BLaER1 treated with 17β-estradiol and CSF1 and Interleukin-3, amounts not matched to agents 10 nM and 100 nM (cell line): ENCODE measurements at regions not wholly inside any gene's neighbourhood (a gene's known extent, or its start where the extent isn't known, plus 50 kb on each side); places are given as distances from the start of the nearest gene placed in this dataset.
"Not testable (repeated sequence)": the region's sequence is repeated elsewhere in the genome, so short reads cannot be mapped to it uniquely, and the experiment has no call there.

Experiments
- H3K27ac ChIP-seq, 11 experiments: shearing (Covaris generic); formaldehyde crosslinking; 2 replicates each; pipeline ENCODE4 v1.8.1; 2022
- H3K27me3 ChIP-seq, 11 experiments: shearing (Covaris generic); formaldehyde crosslinking; 2 replicates each; pipeline ENCODE4 v1.8.1; 2022
- H3K36me3 ChIP-seq, 11 experiments: shearing (Covaris generic); formaldehyde crosslinking; 2 replicates each; pipeline ENCODE4 v1.8.1; 2022
- H3K4me1 ChIP-seq, 10 experiments: shearing (Covaris generic); formaldehyde crosslinking; 2 replicates each; pipeline ENCODE4 v1.8.1; 2022
- H3K4me2 ChIP-seq, 11 experiments: shearing (Covaris generic); formaldehyde crosslinking; 2 replicates each; pipeline ENCODE4 v1.8.1; 2022
- H3K4me3 ChIP-seq, 10 experiments: shearing (Covaris generic); formaldehyde crosslinking; 2 replicates each; pipeline ENCODE4 v1.8.1; 2022
- H3K9ac ChIP-seq, 11 experiments: shearing (Covaris generic); formaldehyde crosslinking; 2 replicates each; pipeline ENCODE4 v1.8.1; 2022
- H3K9me3 ChIP-seq, 11 experiments: shearing (Covaris generic); formaldehyde crosslinking; replicated peaks in 1 of 11; 2 replicates each; pipeline ENCODE4 v1.8.1; 2022
- H4K20me1 ChIP-seq, 11 experiments: shearing (Covaris generic); formaldehyde crosslinking; 2 replicates each; pipeline ENCODE4 v1.8.1; 2022
- Cebpa-rat ChIP-seq, 11 experiments: shearing (Covaris generic); IDR thresholded peaks; 2 replicates each; pipeline ENCODE4 v1.8.1; 2022

DNA sequence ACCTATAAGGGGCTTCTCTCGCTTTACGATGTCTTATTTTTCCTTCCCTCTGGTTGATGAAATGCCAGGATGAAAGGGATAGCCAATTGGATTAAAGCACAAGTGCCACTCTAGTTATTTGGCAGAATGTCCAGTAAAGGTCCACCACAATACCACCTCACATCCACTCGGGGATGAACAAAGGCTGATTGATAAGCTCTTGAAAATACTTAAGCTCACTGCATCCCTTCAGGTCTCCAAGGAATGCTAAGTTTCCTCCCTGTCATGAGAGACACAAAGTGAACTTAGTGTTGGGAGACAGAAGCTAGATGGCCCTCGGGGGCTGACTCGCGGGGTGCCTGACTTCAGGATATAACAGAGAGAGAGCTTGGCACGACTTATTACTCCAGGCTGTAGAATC lies 185.9 kb upstream of the ZNF644 start:
- not testable (repeated sequence) for H3K36me3 ChIP-seq, H3K9me3 ChIP-seq, H4K20me1 ChIP-seq, H3K9ac ChIP-seq, H3K4me1 ChIP-seq, H3K4me3 ChIP-seq, H3K4me2 ChIP-seq, H3K27me3 ChIP-seq, H3K27ac ChIP-seq

DNA sequence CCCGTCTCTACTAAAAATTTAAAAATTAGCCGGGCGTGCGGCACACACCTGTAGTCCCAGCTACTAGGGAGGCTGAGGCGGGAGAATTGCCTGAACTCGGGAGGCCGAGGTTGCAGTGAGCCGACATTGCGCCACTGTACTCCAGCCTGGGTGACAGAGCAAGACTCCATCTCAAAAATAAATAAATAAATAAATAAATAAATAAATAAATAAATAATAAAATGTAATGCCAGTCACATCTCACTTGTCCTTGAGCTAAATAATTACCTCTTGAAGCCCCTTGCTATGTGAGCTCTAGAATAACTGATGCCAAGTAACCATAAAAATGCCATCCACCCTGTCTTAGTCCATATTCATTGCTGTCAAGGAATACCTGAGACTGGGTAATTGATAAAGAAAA lies 182.3 kb upstream of the ZNF644 start:
- not testable (repeated sequence) for H3K4me3 ChIP-seq, H4K20me1 ChIP-seq, H3K9ac ChIP-seq, H3K4me2 ChIP-seq, H3K4me1 ChIP-seq, H3K27ac ChIP-seq, H3K27me3 ChIP-seq, H3K36me3 ChIP-seq, H3K9me3 ChIP-seq

DNA sequence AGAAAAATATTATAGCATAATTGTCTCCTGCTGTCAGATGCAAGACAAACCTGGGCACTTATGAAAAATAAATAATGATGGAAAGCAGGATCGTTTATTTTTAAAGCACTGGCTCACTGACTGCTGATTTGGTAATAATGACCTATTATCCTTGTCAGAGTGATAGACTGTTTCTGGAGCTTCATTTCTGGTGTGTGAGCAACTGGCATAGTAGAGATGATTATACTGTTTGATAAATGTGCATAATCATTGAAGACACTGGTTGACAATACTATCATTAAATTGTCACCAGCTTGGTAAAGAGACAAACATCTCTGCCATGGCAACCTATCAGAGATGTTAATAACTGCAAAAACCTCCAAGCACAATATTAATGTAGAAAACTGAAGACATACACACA lies 179.9 kb upstream of the ZNF644 start:
- Histone ChIP-seq H3K9me3 (no peaks in the 10 kb centered on the region), H3K27me3 (no peaks in the 10 kb centered on the region), H3K27ac (no peak overlapping the region), H3K4me2 (no peak overlapping the region), H4K20me1 (no peaks in the 10 kb centered on the region), H3K4me1 (peaks cover 0 to 6% (median 2%) of the 10 kb centered on the region in 10 experiments; a peak in 7 of 20 replicates), H3K36me3 (no peaks in the 10 kb centered on the region), H3K4me3 (no peak overlapping the region), H3K9ac (no peak overlapping the region)
- TF ChIP-seq Cebpa-rat (IDR thresholded peaks at IDR 0.05) = no peak

DNA sequence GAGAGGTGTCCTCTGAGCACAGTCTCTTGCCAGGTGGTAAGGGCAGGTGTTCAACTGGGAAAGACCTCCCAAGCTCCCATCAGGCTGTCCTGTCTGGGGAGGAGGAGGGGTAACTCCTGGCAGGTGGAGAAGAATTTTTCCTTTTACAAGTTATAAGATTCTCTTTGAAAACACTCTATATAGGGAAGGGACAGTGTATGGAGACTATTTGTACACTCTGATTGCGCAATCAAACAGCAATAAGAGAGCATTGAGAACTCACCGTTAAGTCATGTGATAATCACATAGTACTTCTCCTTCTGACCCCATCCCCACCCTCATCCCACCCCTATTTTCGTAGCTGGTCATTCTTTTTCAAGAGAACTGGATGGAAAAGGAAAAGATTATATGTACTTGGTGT lies 179.3 kb upstream of the ZNF644 start:
- Histone ChIP-seq H3K9me3 (no peaks in the 10 kb centered on the region), H3K27ac (no peak overlapping the region), H4K20me1 (no peaks in the 10 kb centered on the region), H3K4me1 (peaks cover 0 to 6% (median 2%) of the 10 kb centered on the region in 10 experiments; a peak in 7 of 20 replicates), H3K36me3 (no peaks in the 10 kb centered on the region), H3K9ac (no peak overlapping the region), H3K4me2 (peak overlapping the region in 2 of 11 experiments; percentile 12 to 24; a peak in 2 of 22 replicates), H3K27me3 (no peaks in the 10 kb centered on the region), H3K4me3 (no peak overlapping the region)
- peak; percentile 53 to 95 (median 92); a peak in 20 of 22 replicates for TF ChIP-seq Cebpa-rat (IDR thresholded peaks at IDR 0.05)

DNA sequence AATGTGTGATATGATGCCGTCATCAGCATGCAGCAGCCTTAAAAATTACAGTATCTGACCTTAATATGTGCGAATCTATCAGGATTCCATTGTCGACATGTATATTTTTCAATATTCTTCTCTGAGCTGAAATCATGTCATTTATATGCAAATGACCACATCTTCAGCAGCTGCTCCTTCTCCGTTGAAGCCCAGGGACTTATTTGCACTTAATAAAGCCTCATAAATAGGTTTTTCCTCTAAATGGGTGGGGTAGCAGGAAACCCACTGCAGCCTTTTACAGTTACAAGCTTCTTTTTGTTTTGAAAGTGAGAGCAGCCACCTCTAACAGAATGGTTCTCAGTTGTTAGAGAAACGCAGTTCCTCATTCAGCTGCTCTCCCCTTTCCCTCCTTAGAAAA lies 178.8 kb upstream of the ZNF644 start:
- peak overlapping the region in 2 of 11 experiments; percentile 12 to 24; a peak in 1 of 22 replicates for H3K4me2 ChIP-seq

DNA sequence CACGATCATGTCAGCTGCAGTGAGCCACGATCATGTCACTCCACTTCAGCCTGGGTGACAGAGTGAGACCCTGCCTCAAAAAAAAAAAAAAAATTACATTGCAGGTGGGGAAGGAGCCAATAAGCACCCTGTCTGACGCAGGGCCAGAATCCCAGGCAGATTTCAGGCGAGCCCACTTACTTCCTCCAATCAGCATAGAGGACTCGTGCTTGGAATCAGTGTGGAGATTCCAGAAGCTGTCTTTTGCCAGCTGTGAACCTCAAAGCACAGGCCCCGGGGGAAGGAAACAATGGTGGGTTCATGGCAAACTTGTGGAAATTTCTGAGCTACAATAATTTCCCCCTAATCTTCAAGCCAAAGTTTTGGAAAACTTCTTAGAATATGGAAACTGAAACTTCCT lies 178.2 kb upstream of the ZNF644 start:
- Histone ChIP-seq H3K4me2 (no peak overlapping the region), H3K4me3 (no peak overlapping the region), H3K9me3 (no peaks in the 10 kb centered on the region), H3K27me3 (no peaks in the 10 kb centered on the region), H3K27ac (no peak overlapping the region), H3K36me3 (no peaks in the 10 kb centered on the region), H3K4me1 (peaks cover 0 to 6% (median 2%) of the 10 kb centered on the region in 10 experiments; a peak in 7 of 20 replicates), H4K20me1 (no peaks in the 10 kb centered on the region), H3K9ac (no peak overlapping the region)
- TF ChIP-seq Cebpa-rat (IDR thresholded peaks at IDR 0.05) = no peak

More for the DNA sequence above, 178.8 kb upstream of the ZNF644 start:
- H4K20me1 ChIP-seq = no peaks in the 10 kb centered on the region
- no peak overlapping the region for H3K27ac ChIP-seq
- H3K4me3 ChIP-seq = no peak overlapping the region
- no peaks in the 10 kb centered on the region for H3K9me3 ChIP-seq
- H3K9ac ChIP-seq = no peak overlapping the region
- peaks cover 0 to 6% (median 2%) of the 10 kb centered on the region in 10 experiments; a peak in 7 of 20 replicates for H3K4me1 ChIP-seq
- no peaks in the 10 kb centered on the region for H3K27me3 ChIP-seq
- H3K36me3 ChIP-seq = no peaks in the 10 kb centered on the region
- no peak for TF ChIP-seq Cebpa-rat (IDR thresholded peaks at IDR 0.05)

DNA sequence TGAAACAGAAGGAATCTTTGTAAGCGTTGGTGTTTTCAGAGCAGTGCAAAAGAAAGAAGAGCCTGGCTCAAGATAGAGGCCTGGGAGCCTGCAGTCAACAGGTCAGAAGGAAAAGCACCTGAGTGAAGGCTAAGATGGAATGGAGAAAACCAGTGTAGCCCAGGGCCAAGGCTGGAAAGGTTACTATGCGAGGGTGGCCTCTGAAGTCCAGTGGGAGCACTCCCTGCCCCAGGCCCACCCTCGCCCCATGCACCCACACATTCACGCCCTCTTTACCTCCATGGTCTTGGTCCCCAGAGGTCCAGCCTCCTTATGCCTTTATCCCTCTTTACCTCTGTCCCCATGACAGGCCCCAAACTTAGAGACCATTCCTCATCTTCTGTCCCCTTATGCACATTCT lies 169.2 kb upstream of the ZNF644 start:
- Histone ChIP-seq H3K27ac (no peak overlapping the region), H3K4me1 (peaks cover 0 to 13% (median 8%) of the 10 kb centered on the region in 10 experiments; a peak in 7 of 20 replicates), H3K9ac (no peak overlapping the region), H3K4me2 (no peak overlapping the region), H3K4me3 (no peak overlapping the region), H4K20me1 (no peaks in the 10 kb centered on the region), H3K27me3 (no peaks in the 10 kb centered on the region), H3K36me3 (no peaks in the 10 kb centered on the region), H3K9me3 (no peaks in the 10 kb centered on the region; a peak in 1 of 22 replicates)
- no peak for TF ChIP-seq Cebpa-rat (IDR thresholded peaks at IDR 0.05)

DNA sequence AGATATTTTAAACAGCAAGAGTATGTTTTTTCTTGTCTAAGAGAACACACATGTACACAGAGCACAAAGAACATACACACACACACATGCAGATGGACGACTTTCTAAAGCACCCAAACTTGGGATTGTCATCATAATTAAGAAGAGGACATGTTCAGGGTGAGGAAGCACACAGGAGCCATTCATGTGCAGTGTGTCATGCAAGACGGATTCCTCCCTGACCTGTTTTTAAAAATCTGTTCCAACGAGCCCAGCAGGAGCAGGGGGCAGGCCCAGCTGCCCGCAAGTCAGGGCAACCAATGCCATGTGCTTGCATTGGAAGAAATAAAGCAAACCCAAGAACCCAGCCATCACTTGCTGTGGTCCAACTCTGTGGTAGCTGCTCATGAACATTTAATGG lies 167.3 kb upstream of the ZNF644 start:
- H3K9ac ChIP-seq = no peak overlapping the region
- H3K4me1 ChIP-seq = peaks cover 0 to 13% (median 8%) of the 10 kb centered on the region in 10 experiments; a peak in 7 of 20 replicates
- H3K4me3 ChIP-seq = no peak overlapping the region
- no peaks in the 10 kb centered on the region for H3K36me3 ChIP-seq
- H3K4me2 ChIP-seq = peak overlapping the region in 6 of 11 experiments; percentile 4 to 35 (median 14); a peak in 8 of 22 replicates
- TF ChIP-seq Cebpa-rat (IDR thresholded peaks at IDR 0.05) = no peak
- H3K27ac ChIP-seq = no peak overlapping the region
- H3K27me3 ChIP-seq = no peaks in the 10 kb centered on the region
- H4K20me1 ChIP-seq = no peaks in the 10 kb centered on the region
- H3K9me3 ChIP-seq = no peaks in the 10 kb centered on the region; a peak in 3 of 22 replicates

DNA sequence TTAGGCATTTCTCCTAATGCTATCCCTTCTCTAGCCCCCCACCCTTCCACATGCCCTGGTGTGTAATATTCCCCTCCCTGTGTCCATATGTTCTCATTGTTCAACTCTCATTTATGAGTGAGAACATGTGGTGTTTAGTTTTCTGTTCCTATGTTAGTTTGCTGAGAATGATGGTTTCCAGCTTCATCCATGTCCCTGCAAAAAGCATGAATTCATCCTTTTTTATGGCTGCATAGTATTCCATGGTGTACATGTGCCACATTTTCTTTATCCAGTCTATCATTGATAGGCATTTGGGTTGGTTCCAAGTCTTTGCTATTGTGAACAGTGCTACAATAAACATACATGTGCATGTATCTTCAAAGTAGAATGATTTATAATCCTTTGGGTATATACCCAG lies 161.0 kb upstream of the ZNF644 start:
- H3K4me3 ChIP-seq, H3K27me3 ChIP-seq, H3K4me2 ChIP-seq, H3K4me1 ChIP-seq, H3K9ac ChIP-seq, H3K9me3 ChIP-seq, H3K27ac ChIP-seq, H3K36me3 ChIP-seq, H4K20me1 ChIP-seq: not testable (repeated sequence)

DNA sequence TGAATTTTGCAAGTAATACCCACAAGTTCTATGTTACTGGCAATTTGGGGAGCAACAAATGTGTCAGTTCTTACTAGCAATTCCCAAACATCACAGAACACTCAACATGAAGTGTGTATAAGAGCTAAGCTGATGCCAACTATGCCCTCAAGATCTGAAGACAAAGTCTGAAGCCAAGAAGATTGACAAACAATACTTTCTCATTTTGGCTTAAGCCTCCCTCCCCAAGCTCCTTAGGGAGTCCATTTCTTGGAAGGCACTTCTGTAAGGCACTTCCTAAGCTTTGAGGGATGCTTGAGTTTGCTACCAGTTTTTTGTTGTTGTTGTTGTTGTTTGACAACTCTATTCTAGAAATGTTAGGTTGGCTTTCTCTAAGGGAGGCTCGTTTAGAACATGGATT lies 154.4 kb upstream of the ZNF644 start:
- H3K4me3 ChIP-seq = no peak overlapping the region
- H4K20me1 ChIP-seq = no peaks in the 10 kb centered on the region
- TF ChIP-seq Cebpa-rat (IDR thresholded peaks at IDR 0.05) = no peak

More for the DNA sequence above, 154.4 kb upstream of the ZNF644 start:
- Histone ChIP-seq H3K27ac (no peak overlapping the region), H3K9ac (no peak overlapping the region), H3K9me3 (no peaks in the 10 kb centered on the region), H3K4me1 (peaks cover 0 to 5% (median 0%) of the 10 kb centered on the region in 10 experiments; a peak in 1 of 20 replicates), H3K36me3 (no peaks in the 10 kb centered on the region), H3K27me3 (no peaks in the 10 kb centered on the region), H3K4me2 (no peak overlapping the region)
